Osteoblast (primary cell): ENCODE measurements at regions not wholly inside any gene's neighbourhood (a gene's known extent, or its start where the extent isn't known, plus 50 kb on each side); places are given as distances from the start of the nearest gene placed in this dataset. TPM values are rescaled to one million over a fixed set of nuclear protein-coding genes. Genes with fewer than 3 reads are reported as not detected.

ENCODE experiments used
- DNase-seq: peaks from one replicate; pipeline ENCODE4 v3.0.0; 2011; ENCODE audit warnings: low spot score, mixed read lengths; ENCODE audit not compliant: insufficient read length; ENCODE audit errors: missing footprints
- H2AFZ ChIP-seq: 2 replicates; pipeline ENCODE4 v1.6.0; 2011; ENCODE audit warnings: mild to moderate bottlenecking, low read length
- H3K27ac ChIP-seq: 2 replicates; pipeline ENCODE4 v1.5.1; 2011; ENCODE audit warnings: mild to moderate bottlenecking, low read depth, low read length, moderate library complexity
- H3K27me3 ChIP-seq: 2 replicates; pipeline ENCODE4 v1.6.0; 2012; ENCODE audit warnings: mild to moderate bottlenecking, control low read depth, inconsistent platforms, low read length, moderate library complexity; ENCODE audit not compliant: insufficient read depth
- H3K36me3 ChIP-seq: 2 replicates; pipeline ENCODE4 v1.5.1; 2011; ENCODE audit warnings: mild to moderate bottlenecking, low read length, control low read depth, moderate library complexity; ENCODE audit not compliant: insufficient read depth
- H3K4me1 ChIP-seq: 2 replicates; pipeline ENCODE4 v1.5.1; 2011; ENCODE audit warnings: mild to moderate bottlenecking, low read length, control low read depth, moderate library complexity; ENCODE audit not compliant: insufficient read depth
- H3K4me2 ChIP-seq: 2 replicates; pipeline ENCODE4 v1.6.0; 2011; ENCODE audit warnings: mild to moderate bottlenecking, low read length; ENCODE audit not compliant: insufficient read depth
- H3K4me3 ChIP-seq: fragments of 200-600 bp; sonication (generic); 3 replicates; pipeline ENCODE4 v1.5.1; 2012; ENCODE audit warnings: mild to moderate bottlenecking, low read length, inconsistent platforms; ENCODE audit not compliant: insufficient read depth
- H3K79me2 ChIP-seq: 2 replicates; pipeline ENCODE4 v1.6.0; 2012; ENCODE audit warnings: mild to moderate bottlenecking, low read length, control low read depth, inconsistent platforms; ENCODE audit not compliant: insufficient read depth
- H3K9me3 ChIP-seq: 2 replicates; pipeline ENCODE4 v1.5.1; 2011; ENCODE audit warnings: low read depth, low read length, control low read depth
- H4K20me1 ChIP-seq: 2 replicates; pipeline ENCODE4 v1.6.0; 2012; ENCODE audit warnings: mild to moderate bottlenecking, low read length, control low read depth; ENCODE audit not compliant: insufficient read depth
- small RNA-seq: library from RNA; depleted of rRNA; stranded (forward); fragments of <200 nt; gene quantifications from one replicate; pipeline ENCODE3, GENCODE V24; 2012
- TF ChIP-seq, protein P1 (sequence below): IDR thresholded peaks from 2 replicates; pipeline ENCODE4 v1.5.1; 2011; ENCODE audit warnings: mild to moderate bottlenecking, low read depth, low read length, moderate library complexity; ENCODE audit errors: extremely low read depth

GRCh38 chr4:151811403-151811802 is 50.6 kb upstream of the GATB start:
- Histone ChIP-seq H3K4me3 (no peak overlapping the region), H4K20me1 (no peaks in the 10 kb centered on the region), H3K79me2 (no peaks in the 10 kb centered on the region), H3K9me3 (no peaks in the 10 kb centered on the region), H3K4me1 (peaks cover 19% of the 10 kb centered on the region), H3K36me3 (no peaks in the 10 kb centered on the region), H3K27ac (no peak overlapping the region), H3K27me3 (no peaks in the 10 kb centered on the region), H3K4me2 (no peak overlapping the region), H2AFZ (no peak overlapping the region)
- TF ChIP-seq, protein P1, sequence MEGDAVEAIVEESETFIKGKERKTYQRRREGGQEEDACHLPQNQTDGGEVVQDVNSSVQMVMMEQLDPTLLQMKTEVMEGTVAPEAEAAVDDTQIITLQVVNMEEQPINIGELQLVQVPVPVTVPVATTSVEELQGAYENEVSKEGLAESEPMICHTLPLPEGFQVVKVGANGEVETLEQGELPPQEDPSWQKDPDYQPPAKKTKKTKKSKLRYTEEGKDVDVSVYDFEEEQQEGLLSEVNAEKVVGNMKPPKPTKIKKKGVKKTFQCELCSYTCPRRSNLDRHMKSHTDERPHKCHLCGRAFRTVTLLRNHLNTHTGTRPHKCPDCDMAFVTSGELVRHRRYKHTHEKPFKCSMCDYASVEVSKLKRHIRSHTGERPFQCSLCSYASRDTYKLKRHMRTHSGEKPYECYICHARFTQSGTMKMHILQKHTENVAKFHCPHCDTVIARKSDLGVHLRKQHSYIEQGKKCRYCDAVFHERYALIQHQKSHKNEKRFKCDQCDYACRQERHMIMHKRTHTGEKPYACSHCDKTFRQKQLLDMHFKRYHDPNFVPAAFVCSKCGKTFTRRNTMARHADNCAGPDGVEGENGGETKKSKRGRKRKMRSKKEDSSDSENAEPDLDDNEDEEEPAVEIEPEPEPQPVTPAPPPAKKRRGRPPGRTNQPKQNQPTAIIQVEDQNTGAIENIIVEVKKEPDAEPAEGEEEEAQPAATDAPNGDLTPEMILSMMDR = no peak
- no peak for DNase-seq

Small RNA genes lying in the stretch of these regions (small RNA-seq; reads per million reads assigned to genes)
- gene RN7SL446P (not detected), gene RNA5SP169 (not detected)
